A549 (cell line): ENCODE measurements at regions not wholly inside any gene's neighbourhood (a gene's known extent, or its start where the extent isn't known, plus 50 kb on each side); places are given as distances from the start of the nearest gene placed in this dataset.

ENCODE experiments used
- ATAC-seq, 2 experiments: fragments of 200-7000 bp in 1 of 2; fragments of >200 bp in 1 of 2; cut with Nextera tagmentation in 1 of 2; cut with Tn5 transposase in 1 of 2; 3 replicates each; pipeline versions ENCODE4 v1.8.0 to v1.9.1; 2018 to 2020; ENCODE audit warnings: mild to moderate bottlenecking in 1 of 2, moderate library complexity in 1 of 2
- CTCF ChIA-PET: fragments of 300-600 bp; sonication (Branson Sonifier 250); formaldehyde crosslinking; extraction: SDS; loops from one replicate; lab custom pipeline; 2021; ENCODE audit warnings: antibody characterized with exemption, inconsistent platforms; lab: Yijun Ruan, JAX
- POLR2A ChIA-PET: fragments of 350-600 bp; formaldehyde crosslinking; extraction: SDS; loops from one replicate; lab custom pipeline; 2021; ENCODE audit warnings: antibody characterized with exemption, inconsistent platforms; lab: Yijun Ruan, JAX
- DNase-seq, 2 experiments: peaks; one replicate each; pipeline versions ENCODE4 v3.0.0 to v3.0.0-alpha.2; 2011 to 2016; ENCODE audit warnings: low read depth in 1 of 2, low spot score in 1 of 2
- FAIRE-seq: peaks from 2 replicates; lab custom pipeline; 2011; peaks lifted over from hg19 to GRCh38; lab: Jason Lieb, UNC
- H3K27ac ChIP-seq, 2 experiments: fragments of >200 bp; sonication (Bioruptor Twin); formaldehyde crosslinking; 3 replicates each; pipeline ENCODE4 v1.5.1; 2016 to 2017
- H3K4me1 ChIP-seq: fragments of >200 bp; sonication (Bioruptor Twin); formaldehyde crosslinking; 3 replicates; pipeline ENCODE4 v1.6.1; 2016
- H3K4me2 ChIP-seq: fragments of >200 bp; sonication (Bioruptor Twin); formaldehyde crosslinking; 3 replicates; pipeline ENCODE4 v1.6.1; 2016
- H3K4me3 ChIP-seq: fragments of >200 bp; sonication (Bioruptor Twin); formaldehyde crosslinking; 3 replicates; pipeline ENCODE4 v1.5.1; 2016
- H3K9me3 ChIP-seq: fragments of >200 bp; sonication (Bioruptor Twin); formaldehyde crosslinking; 3 replicates; pipeline ENCODE4 v1.6.1; 2016
- ATOH8 ChIP-seq: fragments of 250-450 bp; sonication (Bioruptor Pico); IDR thresholded peaks from 2 replicates; pipeline ENCODE4 v1.5.0; 2020; ENCODE audit warnings: low read depth, mild to moderate bottlenecking, moderate library complexity
- BCL3 ChIP-seq: fragments of >200 bp; sonication (Bioruptor Twin); formaldehyde crosslinking; IDR thresholded peaks from 3 replicates; pipeline ENCODE4 v1.6.1; 2016
- CBX2 ChIP-seq: fragments of 200-600 bp; sonication (generic); IDR thresholded peaks from 2 replicates; pipeline ENCODE4 v1.6.1; 2016; ENCODE audit warnings: low read depth, mild to moderate bottlenecking, borderline replicate concordance
- CHD2 ChIP-seq: fragments of 150-350 bp; IDR thresholded peaks from 2 replicates; pipeline ENCODE4 v1.6.1; 2014; ENCODE audit warnings: low read length; ENCODE audit not compliant: partially characterized antibody
- E2F6 ChIP-seq: IDR thresholded peaks from 2 replicates; pipeline ENCODE4 v1.6.1; 2012; ENCODE audit warnings: low read depth, borderline replicate concordance
- ELK1 ChIP-seq: fragments of 150-350 bp; IDR thresholded peaks from 2 replicates; pipeline ENCODE4 v1.6.1; 2014; ENCODE audit warnings: low read depth, mild to moderate bottlenecking, low read length
- ESRRA ChIP-seq: fragments of 150-350 bp; IDR thresholded peaks from 2 replicates; pipeline ENCODE4 v1.6.1; 2014; ENCODE audit warnings: mild to moderate bottlenecking, low read length, borderline replicate concordance
- FOXS1 ChIP-seq: fragments of 250-450 bp; sonication (Bioruptor Pico); IDR thresholded peaks from 2 replicates; pipeline ENCODE4 v1.5.0; 2020; ENCODE audit warnings: mild to moderate bottlenecking, moderate library complexity
- HES2 ChIP-seq: fragments of >200 bp; sonication (Bioruptor Twin); formaldehyde crosslinking; IDR thresholded peaks from 2 replicates; pipeline ENCODE4 v1.6.1; 2016
- HOXA7 ChIP-seq: fragments of 250-450 bp; sonication (Bioruptor Pico); IDR thresholded peaks from 2 replicates; pipeline ENCODE4 v1.5.0; 2020; ENCODE audit warnings: mild to moderate bottlenecking, moderate library complexity
- HOXB5 ChIP-seq: fragments of 250-450 bp; sonication (Bioruptor Pico); IDR thresholded peaks from 2 replicates; pipeline ENCODE4 v1.5.0; 2020; ENCODE audit warnings: mild to moderate bottlenecking, moderate library complexity
- JUNB ChIP-seq: fragments of >200 bp; sonication (Bioruptor Twin); formaldehyde crosslinking; IDR thresholded peaks from 2 replicates; pipeline ENCODE4 v1.6.1; 2016
- KDM1A ChIP-seq: fragments of 200-600 bp; sonication (generic); IDR thresholded peaks from 2 replicates; pipeline ENCODE4 v1.6.1; 2016; ENCODE audit warnings: low read depth, mild to moderate bottlenecking
- MAZ ChIP-seq: fragments of 150-350 bp; IDR thresholded peaks from 2 replicates; pipeline ENCODE4 v1.6.1; 2014; ENCODE audit warnings: antibody characterized with exemption, low read depth, low read length, borderline replicate concordance
- MYC ChIP-seq: IDR thresholded peaks from 2 replicates; pipeline ENCODE4 v1.6.1; 2012; ENCODE audit warnings: mild to moderate bottlenecking, inconsistent platforms, low read length, improper control_type of control experiment, borderline replicate concordance
- NPAS2 ChIP-seq: fragments of 250-450 bp; sonication (Bioruptor Pico); IDR thresholded peaks from 2 replicates; pipeline ENCODE4 v1.8.0; 2022; ENCODE audit warnings: mild to moderate bottlenecking, moderate library complexity, borderline replicate concordance
- PBX3 ChIP-seq: IDR thresholded peaks from 2 replicates; pipeline ENCODE4 v1.6.1; 2012
- RAD21 ChIP-seq, 2 experiments: fragments of >200 bp in 1 of 2; sonication (Bioruptor Twin) in 1 of 2; formaldehyde crosslinking in 1 of 2; IDR thresholded peaks in 1 of 2; conservative IDR thresholded peaks in 1 of 2; 2 replicates in 1 of 2; 3 replicates in 1 of 2; pipeline ENCODE4 v1.6.1; 2012 to 2018; ENCODE audit warnings: inconsistent platforms in 1 of 2
- RARB ChIP-seq: fragments of 250-450 bp; sonication (Bioruptor Pico); IDR thresholded peaks from 2 replicates; pipeline ENCODE4 v1.8.0; 2021; ENCODE audit warnings: mild to moderate bottlenecking, moderate library complexity
- ZFP36 ChIP-seq: fragments of 450-650 bp; IDR thresholded peaks from 2 replicates; pipeline ENCODE4 v1.6.1; 2014; ENCODE audit warnings: borderline replicate concordance; ENCODE audit not compliant: partially characterized antibody
- ZSCAN20 ChIP-seq: fragments of 250-450 bp; sonication (Bioruptor Pico); IDR thresholded peaks from 2 replicates; pipeline ENCODE4 v1.8.0; 2022; ENCODE audit warnings: mild to moderate bottlenecking, moderate library complexity
- WGBS: methylation state at CpG from one replicate; pipeline ENCODE4 v1.1.6; 2017; ENCODE audit errors: missing lambda C conversion rate; 5-methylcytosine and 5-hydroxymethylcytosine counted together

GRCh38 chrX:85499400-85499799, 119.9 kb upstream of the POF1B start:
- no peak for DNase-seq
- no peak overlapping the region for H3K4me3 ChIP-seq
- no peak overlapping the region for H3K4me2 ChIP-seq
- FAIRE-seq: peak; percentile 36
- ChIA-PET POLR2A (no interaction called here), CTCF (no interaction called here)
- no peak overlapping the region for H3K27ac ChIP-seq
- ATAC-seq: no peak
- WGBS: 7% methylated on average over 1 of the region's 1 CpG
- H3K9me3 ChIP-seq: no peaks in the 10 kb centered on the region
- no peaks in the 10 kb centered on the region for H3K4me1 ChIP-seq
- TF ChIP-seq BCL3 (no peak), RARB (no peak), MYC (no peak), NPAS2 (CRISPR knock-in tag) (no peak), JUNB (no peak), FOXS1 (CRISPR knock-in tag) (no peak), CBX2 (no peak)

- FAIRE-seq (no peak), ATAC-seq (no peak), DNase-seq (no peak)
- CTCF ChIA-PET: no interaction called here
- H3K4me3 ChIP-seq: no peak overlapping the region
- WGBS: 43% methylated on average over 3 of the region's 3 CpGs
- H3K4me2 ChIP-seq: no peak overlapping the region
- H3K27ac ChIP-seq: no peak overlapping the region
- no peaks in the 10 kb centered on the region for H3K9me3 ChIP-seq
- TF ChIP-seq ZSCAN20 (CRISPR knock-in tag) (no peak), ELK1 (no peak), ATOH8 (CRISPR knock-in tag) (no peak), KDM1A (no peak), MYC (no peak), ZFP36 (no peak), HOXB5 (CRISPR knock-in tag) (no peak)
- TF ChIP-seq, all 56 proteins: peak for 0
- H3K4me1 ChIP-seq: no peaks in the 10 kb centered on the region
- POLR2A ChIA-PET: no interaction called here
Observed at GRCh38 chrX:85493821-85494220, 114.4 kb upstream of the POF1B start.

- ATAC-seq: no peak
- FAIRE-seq: peak; percentile 43
- Histone ChIP-seq H3K4me2 (no peak overlapping the region), H3K27ac (no peak overlapping the region), H3K4me1 (no peaks in the 10 kb centered on the region), H3K9me3 (no peaks in the 10 kb centered on the region), H3K4me3 (no peak overlapping the region)
- ChIA-PET CTCF (no interaction called here), POLR2A (no interaction called here)
- TF ChIP-seq HOXA7 (CRISPR knock-in tag): no peak
- no peak for TF ChIP-seq CHD2
- TF ChIP-seq E2F6: no peak
- no peak for TF ChIP-seq HES2
- TF ChIP-seq RAD21 (conservative IDR thresholded peaks at IDR 0.05 in 1 of 2, IDR thresholded peaks at IDR 0.05 in 1 of 2): no peak
- TF ChIP-seq MAZ: no peak
- TF ChIP-seq PBX3: no peak
- TF ChIP-seq ESRRA: no peak
- DNase-seq: no peak
Observed at GRCh38 chrX:85454295-85454694, 74.8 kb upstream of the POF1B start.
